H1 (cell line): ENCODE measurements at regions not wholly inside any gene's neighbourhood (a gene's known extent, or its start where the extent isn't known, plus 50 kb on each side); places are given as distances from the start of the nearest gene placed in this dataset.
"Not testable (repeated sequence)": the region's sequence is repeated elsewhere in the genome, so short reads cannot be mapped to it uniquely, and the experiment has no call there.

Source experiments
- ATF3 ChIP-seq: IDR thresholded peaks from 2 replicates; pipeline ENCODE4 v1.6.1; 2011; ENCODE audit warnings: low read depth, mild to moderate bottlenecking, low read length; ENCODE audit not compliant: insufficient read depth
- CTCF ChIP-seq, 3 experiments: IDR thresholded peaks; 1 replicate in 2 of 3; 2 replicates in 1 of 3; pipeline versions ENCODE4 v1.5.1 to v1.6.1; 2011; ENCODE audit warnings: low read length in 3 of 3, mild to moderate bottlenecking in 3 of 3, inconsistent platforms in 2 of 3, low read depth in 1 of 3, moderate library complexity in 1 of 3; ENCODE audit not compliant: insufficient read depth in 1 of 3; ENCODE audit errors: control extremely low read depth in 1 of 3
- EGR1 ChIP-seq: IDR thresholded peaks from 2 replicates; pipeline ENCODE4 v1.6.1; 2011; ENCODE audit warnings: low read depth, low read length, borderline replicate concordance
- EP300 ChIP-seq, 2 experiments: IDR thresholded peaks; 1 replicate in 1 of 2; 2 replicates in 1 of 2; pipeline ENCODE4 v1.6.1; 2011 to 2012; ENCODE audit warnings: low read depth in 2 of 2, low read length in 2 of 2, mild to moderate bottlenecking in 2 of 2, borderline replicate concordance in 1 of 2, inconsistent platforms in 1 of 2, moderate library complexity in 1 of 2
- EZH2 ChIP-seq: fragments of 200-600 bp; sonication (generic); IDR thresholded peaks from 2 replicates; pipeline ENCODE4 v1.7.1; 2012; ENCODE audit warnings: low read depth, mild to moderate bottlenecking, moderate library complexity, low read length, inconsistent platforms; ENCODE audit not compliant: severe bottlenecking
- JUND ChIP-seq: IDR thresholded peaks from 2 replicates; pipeline ENCODE4 v1.6.1; 2011; ENCODE audit warnings: mild to moderate bottlenecking, improper control_type of control experiment, low read length
- POLR2A ChIP-seq, 2 experiments: IDR thresholded peaks; 1 replicate in 1 of 2; 2 replicates in 1 of 2; pipeline ENCODE4 v1.6.1; 2011; ENCODE audit warnings: low read depth in 2 of 2, low read length in 2 of 2, mild to moderate bottlenecking in 2 of 2; ENCODE audit errors: control extremely low read depth in 1 of 2
- POLR2AphosphoS5 ChIP-seq: IDR thresholded peaks from 2 replicates; pipeline ENCODE4 v1.6.1; 2011; ENCODE audit warnings: low read depth, low read length
- POU5F1 ChIP-seq: IDR thresholded peaks from 2 replicates; pipeline ENCODE4 v1.6.1; 2011; ENCODE audit warnings: low read depth, mild to moderate bottlenecking, low read length, moderate library complexity
- RBBP5 ChIP-seq: IDR thresholded peaks from 2 replicates; pipeline ENCODE4 v1.7.1; 2012; ENCODE audit warnings: low read depth, mild to moderate bottlenecking, inconsistent platforms, low read length, moderate library complexity, borderline replicate concordance
- SP4 ChIP-seq: IDR thresholded peaks from 2 replicates; pipeline ENCODE4 v1.6.1; 2012; ENCODE audit warnings: low read length, inconsistent platforms

- TF ChIP-seq EZH2; CTCF (IDR thresholded peaks at IDR 0.05; ENCODE audit: control extremely low read depth in 1 of 3, insufficient read depth in 1 of 3, low read depth in 1 of 3, low read length in 3 of 3); EP300 (IDR thresholded peaks at IDR 0.05; ENCODE audit: borderline replicate concordance in 1 of 2, low read depth in 2 of 2, low read length in 2 of 2); SP4; JUND; POLR2AphosphoS5; POU5F1; RBBP5; EGR1; ATF3; POLR2A (IDR thresholded peaks at IDR 0.05; ENCODE audit: control extremely low read depth in 1 of 2, low read depth in 2 of 2, low read length in 2 of 2): not testable (repeated sequence)
These were observed 80.3 kb downstream of the ZNF474 start for GRCh38 chr5:122209601-122210000.
